NCI-H2171 (cell line): ENCODE measurements at regions not wholly inside any gene's neighbourhood (a gene's known extent, or its start where the extent isn't known, plus 50 kb on each side); places are given as distances from the start of the nearest gene placed in this dataset.

Source experiments
- DNase-seq: peaks from one replicate; lab custom pipeline; 2025; lab: John Stamatoyannopoulos, UW

GRCh38 chr2:49255409-49255971, 101.2 kb upstream of the FSHR start:
- no peak for DNase-seq

DNA sequence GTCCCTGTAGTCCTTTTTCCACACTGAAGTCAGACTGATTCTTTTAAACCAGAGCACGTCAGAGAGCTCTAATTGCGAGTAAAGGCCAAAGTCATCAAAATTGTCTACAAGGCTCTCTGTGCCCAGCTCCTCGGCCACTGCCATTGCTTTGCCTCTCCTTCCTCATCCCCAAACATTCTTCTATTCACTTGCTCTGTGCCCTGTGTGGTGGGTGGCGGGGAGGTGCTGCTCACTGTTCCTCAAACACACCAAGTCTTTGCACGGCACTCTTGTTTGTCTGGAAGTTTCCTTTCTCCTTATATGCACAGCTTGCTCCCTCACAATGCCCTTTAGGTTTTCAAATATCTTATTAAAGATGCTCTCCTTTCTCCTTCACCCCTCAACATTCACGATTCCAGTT, 100.1 kb upstream of the FSHR start:
- no peak for DNase-seq

DNA sequence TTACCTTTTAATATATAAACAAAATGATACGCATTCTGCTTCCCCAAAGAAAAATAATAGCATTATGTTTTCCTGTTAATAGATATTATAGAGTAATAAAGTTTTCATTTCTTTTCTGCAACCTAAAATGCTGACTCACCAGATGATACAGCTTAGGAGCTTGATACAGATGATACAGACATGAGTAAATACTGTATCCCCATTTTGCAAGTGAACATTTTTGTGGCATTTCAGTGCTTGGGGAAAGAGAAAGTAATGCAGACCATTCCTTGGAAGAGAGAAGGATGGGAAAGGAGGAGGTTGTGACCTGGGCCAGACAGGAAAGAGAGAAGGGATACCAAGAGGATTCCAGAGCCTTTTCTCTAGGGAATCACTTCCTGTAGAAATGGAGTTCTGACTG, 97.5 kb upstream of the FSHR start:
- DNase-seq = no peak

DNA sequence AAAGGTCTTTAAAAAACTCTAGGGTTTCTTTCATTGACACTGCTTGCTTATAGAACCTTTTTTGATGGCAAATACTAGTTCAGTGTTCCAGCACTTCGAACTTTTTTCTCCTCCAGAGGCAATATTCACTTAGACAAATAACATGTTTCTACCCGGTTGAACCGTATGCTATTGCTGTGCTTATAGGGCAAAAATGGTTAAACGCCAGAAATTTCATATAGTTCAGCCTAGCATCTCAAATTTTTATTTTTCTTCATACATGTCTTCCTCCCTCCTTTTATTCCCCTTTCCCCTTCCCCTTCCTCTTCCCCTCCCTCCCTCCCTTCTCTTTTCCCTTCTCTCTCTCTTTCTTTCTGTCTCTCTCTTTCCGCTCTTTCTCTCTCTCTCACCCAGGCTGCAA, 96.9 kb upstream of the FSHR start:
- DNase-seq = no peak

DNA sequence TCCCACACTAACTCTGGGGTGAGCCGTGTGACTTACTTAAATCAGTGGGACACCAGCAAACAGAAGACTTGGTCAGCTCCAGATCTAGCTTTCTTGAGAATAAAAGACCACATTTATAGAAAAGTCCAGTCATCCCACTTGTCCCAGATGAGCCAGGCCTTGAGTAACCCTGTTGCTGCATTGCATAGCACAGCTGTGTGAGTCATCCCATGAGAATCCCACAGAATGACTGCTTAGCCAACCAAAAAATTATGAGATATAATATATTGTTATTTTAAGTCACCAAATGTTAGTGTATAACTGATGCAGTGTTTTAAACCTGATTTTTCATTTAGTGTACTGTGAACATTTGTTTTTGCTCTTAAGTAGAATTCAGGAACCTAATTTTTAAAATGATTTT, 94.2 kb upstream of the FSHR start:
- DNase-seq = no peak

DNA sequence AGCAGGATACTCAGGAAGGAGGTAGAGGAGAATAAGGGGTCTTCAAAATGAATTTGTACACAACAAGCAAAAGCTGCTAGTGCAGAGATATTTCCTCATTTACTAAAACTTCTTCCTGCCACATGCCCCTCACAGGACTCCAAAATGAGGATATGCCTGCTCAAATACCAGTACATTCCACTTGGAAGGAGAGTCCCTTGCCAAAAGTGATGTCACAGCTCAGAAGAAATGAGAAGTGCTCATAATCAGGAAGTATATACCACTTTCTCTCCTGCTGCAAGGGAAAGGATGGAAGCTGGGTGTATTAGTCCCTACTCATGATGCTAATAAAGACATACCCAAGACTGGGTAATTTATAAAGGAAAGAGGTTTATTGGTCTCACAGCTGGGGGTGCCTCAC, 87.7 kb upstream of the FSHR start:
- DNase-seq = no peak

DNA sequence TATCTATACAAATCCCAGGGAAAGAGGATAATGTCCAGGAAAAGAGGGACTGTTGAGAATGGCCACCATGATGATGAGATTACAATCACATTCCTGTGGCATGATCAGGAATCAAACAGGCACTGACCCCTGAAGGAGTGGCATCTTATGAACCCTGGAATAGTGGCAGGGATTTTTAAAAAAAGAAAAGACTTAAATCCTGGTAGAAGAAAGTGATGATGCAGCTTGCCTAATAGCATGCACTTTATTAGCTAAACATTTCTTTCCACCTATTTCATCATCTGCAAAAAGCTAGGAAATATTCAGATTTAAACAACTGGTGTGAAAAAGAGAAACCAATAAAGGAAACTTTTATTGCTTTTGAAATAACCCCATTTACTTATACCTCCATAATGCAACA, 87.2 kb upstream of the FSHR start:
- DNase-seq = no peak

- DNase-seq = no peak
Measured at GRCh38 chr2:49240608-49241007, 86.3 kb upstream of the FSHR start.

- no peak for DNase-seq
Measured at GRCh38 chr2:49238604-49238960, 84.3 kb upstream of the FSHR start.

DNA sequence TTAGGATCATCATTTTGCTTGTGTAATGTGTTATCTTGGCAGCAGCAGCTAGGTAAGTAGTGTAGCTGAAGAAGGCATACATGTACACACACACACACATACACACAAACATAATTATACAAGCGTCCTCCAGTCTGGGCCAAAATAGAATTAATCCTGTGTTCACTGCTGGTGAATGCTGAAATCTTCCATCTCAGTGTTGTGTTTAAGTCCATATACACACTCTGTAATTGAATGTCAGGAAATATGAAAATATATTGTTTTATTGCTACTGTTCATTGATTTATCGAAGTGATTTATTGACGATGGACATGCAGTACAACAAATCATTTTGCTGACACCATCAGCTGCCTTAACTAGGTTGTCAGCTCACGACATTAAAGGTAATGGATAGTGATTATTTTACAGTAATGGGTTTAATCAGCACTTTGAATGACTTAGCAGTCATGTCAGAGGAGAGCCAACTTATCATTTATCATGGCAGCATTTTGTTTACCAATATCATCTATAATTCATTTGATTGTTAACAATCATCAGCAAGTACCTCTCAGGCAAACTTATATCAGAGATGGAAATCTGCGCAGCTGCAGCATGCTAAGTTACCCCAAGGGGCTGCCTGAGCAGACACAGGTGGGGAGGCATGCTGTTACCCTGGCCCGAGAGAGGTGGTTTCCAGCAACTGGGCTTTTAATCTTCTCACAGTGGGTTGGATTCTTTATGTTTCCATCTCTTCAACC, 83.7 kb upstream of the FSHR start:
- no peak for DNase-seq

- peak; percentile 5 for DNase-seq
Measured at GRCh38 chr2:49236316-49236715, 82.0 kb upstream of the FSHR start.

DNA sequence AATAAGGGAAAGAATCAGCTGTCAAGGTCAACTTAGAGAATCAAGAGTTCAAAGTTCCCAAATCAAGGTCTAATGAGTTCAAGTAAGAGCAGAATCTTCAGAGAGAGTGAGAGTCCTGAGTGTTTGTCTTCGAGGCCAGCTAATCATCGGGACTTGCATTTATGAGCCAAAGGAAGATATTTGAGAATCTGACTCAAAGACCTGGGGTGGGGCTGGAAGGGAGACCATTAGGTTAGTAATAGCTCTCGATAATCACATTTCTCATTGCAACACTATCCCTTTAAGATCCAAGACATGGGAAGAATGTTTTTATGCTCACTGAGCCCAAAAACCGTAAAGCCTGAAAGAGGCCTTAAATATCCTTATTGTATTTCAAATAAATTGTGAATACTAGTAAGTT, 72.0 kb upstream of the FSHR start:
- no peak for DNase-seq

DNA sequence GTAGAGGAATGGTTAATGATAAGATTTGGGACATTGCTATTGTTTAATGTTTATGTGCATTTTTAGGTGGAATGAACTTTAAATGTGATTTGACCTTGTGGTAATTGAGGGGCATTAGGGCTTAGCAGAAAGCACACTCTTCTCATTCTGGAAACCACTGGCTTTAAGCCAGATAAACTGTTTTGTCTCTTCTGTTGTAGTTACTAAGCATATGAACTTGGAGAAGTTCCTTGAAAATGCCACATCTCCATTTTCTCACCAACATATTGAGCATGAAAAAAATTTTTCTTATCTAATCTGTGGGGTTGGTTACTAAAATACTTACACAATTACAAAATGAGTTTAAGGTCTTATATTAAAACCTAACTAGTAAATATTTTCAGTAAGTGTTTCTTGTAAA, 70.8 kb upstream of the FSHR start:
- DNase-seq = no peak

DNA sequence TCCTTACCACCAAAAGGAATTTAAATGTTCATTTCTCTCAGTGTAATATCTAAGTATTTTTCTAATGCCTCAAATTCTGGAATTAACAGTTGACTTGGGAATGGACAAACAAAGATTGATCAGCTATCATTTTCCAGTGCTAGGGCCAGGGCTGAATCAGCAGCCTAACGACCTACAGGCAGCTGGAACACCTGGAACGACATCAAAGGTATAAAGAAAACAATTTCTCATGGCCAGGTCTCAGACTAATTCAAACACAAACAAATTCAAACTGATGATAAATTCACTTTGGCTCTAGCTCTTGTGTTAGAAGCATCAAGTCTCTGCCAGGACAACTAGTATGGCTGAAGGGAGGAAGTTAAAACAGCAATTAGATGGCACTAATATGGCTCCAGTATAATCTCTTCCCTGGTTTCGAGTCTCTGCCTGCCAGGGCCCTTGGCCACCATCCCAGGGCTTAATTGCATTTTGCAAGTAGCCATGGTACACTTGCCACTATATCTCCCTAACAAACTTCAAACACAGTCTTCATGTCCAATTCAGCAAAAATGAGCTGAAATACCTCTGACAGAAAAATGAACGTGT, 70.2 kb upstream of the FSHR start:
- no peak for DNase-seq

DNA sequence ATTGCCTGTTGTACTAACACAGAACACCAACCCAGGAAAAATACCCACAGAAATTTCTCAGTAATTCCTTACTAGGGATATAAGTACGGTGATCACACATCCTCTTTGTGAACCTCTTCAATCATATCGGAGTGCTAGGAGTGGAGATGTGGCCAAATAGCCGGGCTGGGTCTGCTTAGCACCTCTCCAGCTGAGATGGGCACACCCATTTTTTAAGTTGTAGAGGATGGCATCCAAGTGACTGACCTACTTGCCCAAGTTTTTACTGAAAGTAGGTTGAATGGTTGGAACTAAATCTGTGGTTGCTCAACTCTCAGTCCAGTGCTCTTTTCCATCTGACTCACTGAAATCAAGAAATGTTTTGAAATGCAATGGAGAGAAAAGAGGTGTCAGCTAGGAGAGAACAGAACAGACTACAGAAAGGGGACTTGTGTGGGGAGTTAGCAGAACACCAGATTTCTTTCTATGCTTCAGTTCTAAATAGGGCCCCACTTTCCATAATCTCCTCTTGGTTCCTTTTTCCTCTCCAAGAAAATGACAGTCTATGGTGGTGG, 68.7 kb upstream of the FSHR start:
- no peak for DNase-seq

- no peak for DNase-seq
Measured at GRCh38 chr2:49219741-49220140, 65.4 kb upstream of the FSHR start.

GRCh38 chr2:49210191-49210590, 55.9 kb upstream of the FSHR start:
- no peak for DNase-seq

DNA sequence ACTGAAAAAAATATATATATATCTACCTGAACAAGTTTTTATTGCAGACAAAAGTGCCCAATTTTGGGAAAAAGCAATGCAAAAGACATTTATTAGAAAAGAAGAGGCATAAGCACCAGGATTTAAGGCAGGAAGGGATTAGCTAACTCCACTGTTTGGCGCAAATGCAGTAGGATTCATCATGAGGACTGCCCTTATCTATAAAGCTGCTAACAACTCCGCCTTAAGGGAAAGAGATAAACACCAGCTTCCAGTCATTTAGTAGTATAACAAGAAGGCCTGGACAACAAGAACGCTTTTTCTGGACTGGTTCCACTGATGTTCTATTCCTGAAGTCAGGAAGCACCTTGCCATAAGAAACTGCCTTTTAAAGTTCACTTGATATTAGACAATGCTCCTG, 52.9 kb upstream of the FSHR start:
- DNase-seq = no peak
